ENCODE measurements at regions not wholly inside any gene's neighbourhood (a gene's known extent, or its start where the extent isn't known, plus 50 kb on each side); places are given as distances from the start of the nearest gene placed in this dataset.

GRCh38 chr10:126777714-126778113 lies 107.2 kb upstream of the C10orf90 start:
- intact Hi-C loops (cut with micrococcal nuclease) = no loop called here
- DNase-seq = no peak
- no peak for ATAC-seq

GRCh38 chr10:126781450-126782216 lies 111.1 kb upstream of the C10orf90 start:
- ATAC-seq (no peak), DNase-seq (no peak)
- intact Hi-C loops (cut with micrococcal nuclease) = no loop called here

- no peak for ATAC-seq
- intact Hi-C loops (cut with micrococcal nuclease) = no loop called here
- no peak for DNase-seq
These were observed 113.5 kb upstream of the C10orf90 start for GRCh38 chr10:126783806-126784557.

GRCh38 chr10:126787201-126787600 lies 116.7 kb upstream of the C10orf90 start:
- intact Hi-C loops (cut with micrococcal nuclease) = no loop called here
- ATAC-seq (no peak), DNase-seq (no peak)

- intact Hi-C loops (cut with micrococcal nuclease) = no loop called here
- DNase-seq (no peak), ATAC-seq (no peak)
These were observed 109.9 kb upstream of the DOCK1 start for GRCh38 chr10:126795318-126795717.

GRCh38 chr10:126798649-126799048 lies 106.6 kb upstream of the DOCK1 start:
- DNase-seq (no peak), ATAC-seq (no peak)
- intact Hi-C loops (cut with micrococcal nuclease) = no loop called here

- intact Hi-C loops (cut with micrococcal nuclease) = no loop called here
- DNase-seq = no peak
- ATAC-seq = no peak
These were observed 101.8 kb upstream of the DOCK1 start for GRCh38 chr10:126803394-126803793.

GRCh38 chr10:126804396-126804795 lies 100.8 kb upstream of the DOCK1 start:
- DNase-seq = no peak
- intact Hi-C loops (cut with micrococcal nuclease) = no loop called here
- ATAC-seq = no peak

GRCh38 chr10:126806498-126806897 lies 98.7 kb upstream of the DOCK1 start:
- ATAC-seq (no peak), DNase-seq (no peak)
- intact Hi-C loops (cut with micrococcal nuclease) = no loop called here

- DNase-seq (no peak), ATAC-seq (no peak)
- intact Hi-C loops (cut with micrococcal nuclease) = no loop called here
These were observed 98.1 kb upstream of the DOCK1 start for GRCh38 chr10:126806991-126807702.

GRCh38 chr10:126808103-126808502 lies 97.1 kb upstream of the DOCK1 start:
- DNase-seq = no peak
- no peak for ATAC-seq
- intact Hi-C loops (cut with micrococcal nuclease) = no loop called here

- ATAC-seq (no peak), DNase-seq (no peak)
- intact Hi-C loops (cut with micrococcal nuclease) = no loop called here
These were observed 91.8 kb upstream of the DOCK1 start for GRCh38 chr10:126813432-126813831.

GRCh38 chr10:126833542-126833941 lies 71.7 kb upstream of the DOCK1 start:
- ATAC-seq (no peak), DNase-seq (no peak)
- intact Hi-C loops (cut with micrococcal nuclease) = no loop called here

GRCh38 chr10:126836009-126836408 lies 69.2 kb upstream of the DOCK1 start:
- no peak for ATAC-seq
- intact Hi-C loops (cut with micrococcal nuclease) = no loop called here
- no peak for DNase-seq

- no peak for DNase-seq
- ATAC-seq = no peak
- intact Hi-C loops (cut with micrococcal nuclease) = no loop called here
These were observed 66.9 kb upstream of the DOCK1 start for GRCh38 chr10:126838316-126838715.

- intact Hi-C loops (cut with micrococcal nuclease) = no loop called here
- no peak for ATAC-seq
These were observed 66.0 kb upstream of the DOCK1 start for GRCh38 chr10:126839094-126839761.

GRCh38 chr10:126840576-126841135 lies 64.6 kb upstream of the DOCK1 start:
- ATAC-seq (no peak), DNase-seq (no peak)
- intact Hi-C loops (cut with micrococcal nuclease) = no loop called here

More at GRCh38 chr10:126839094-126839761, 66.0 kb upstream of the DOCK1 start:
- no peak for DNase-seq

GRCh38 chr10:126841341-126841895 lies 63.8 kb upstream of the DOCK1 start:
- DNase-seq = no peak
- no peak for ATAC-seq
- intact Hi-C loops (cut with micrococcal nuclease) = no loop called here

GRCh38 chr10:126842356-126842755 lies 62.9 kb upstream of the DOCK1 start:
- ATAC-seq (no peak), DNase-seq (no peak)
- intact Hi-C loops (cut with micrococcal nuclease) = no loop called here
